NCI-H2227 treated with DMSO at 0.1 percent for 48 hours (cell line): ENCODE measurements at regions not wholly inside any gene's neighbourhood (a gene's known extent, or its start where the extent isn't known, plus 50 kb on each side); places are given as distances from the start of the nearest gene placed in this dataset.
"Not testable (repeated sequence)": the region's sequence is repeated elsewhere in the genome, so short reads cannot be mapped to it uniquely, and the experiment has no call there.

ENCODE experiments used
- DNase-seq: peaks from one replicate; lab custom pipeline; 2025; lab: John Stamatoyannopoulos, UW

GRCh38 chr4:175033162-175033561, 115.0 kb downstream of the ADAM29 start:
- DNase-seq: no peak

- DNase-seq: no peak
These were observed 115.8 kb downstream of the ADAM29 start for GRCh38 chr4:175034007-175034406.

DNA sequence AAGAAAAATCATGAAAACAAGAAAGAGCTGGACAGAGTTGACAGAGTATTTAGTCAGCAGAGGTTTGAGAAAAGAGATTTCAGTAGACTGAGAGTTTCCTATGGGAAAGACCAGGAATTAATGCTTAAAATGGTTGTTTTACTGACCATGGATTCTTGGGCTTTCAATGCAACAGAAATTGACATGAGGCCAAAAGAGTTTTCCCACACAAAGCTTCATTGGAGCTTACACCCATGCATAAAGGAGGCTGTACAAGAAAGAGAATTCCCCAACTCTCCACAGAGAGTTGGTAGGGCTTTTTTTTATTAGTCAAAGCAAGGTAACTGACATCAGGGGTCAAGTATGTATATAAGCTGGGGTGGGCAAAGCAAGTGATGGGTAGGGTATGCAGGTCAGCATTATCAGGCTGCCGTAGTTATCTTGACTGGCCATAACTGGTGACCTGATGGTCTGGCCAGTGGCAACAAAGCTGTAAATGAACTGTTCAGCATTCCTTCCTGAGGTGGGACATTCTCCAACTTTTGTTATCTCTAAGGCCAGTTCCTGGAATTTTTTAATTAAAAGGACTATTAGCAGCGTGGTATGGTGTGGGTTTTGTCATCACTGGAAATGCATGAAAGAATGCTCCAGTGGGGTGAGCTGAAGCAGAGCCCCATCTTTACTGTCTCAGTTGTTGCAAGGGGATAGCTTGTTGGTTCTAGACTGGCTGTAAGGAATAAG, 117.0 kb downstream of the ADAM29 start:
- no peak for DNase-seq

GRCh38 chr4:175035905-175036304, 117.7 kb downstream of the ADAM29 start:
- no peak for DNase-seq

DNA sequence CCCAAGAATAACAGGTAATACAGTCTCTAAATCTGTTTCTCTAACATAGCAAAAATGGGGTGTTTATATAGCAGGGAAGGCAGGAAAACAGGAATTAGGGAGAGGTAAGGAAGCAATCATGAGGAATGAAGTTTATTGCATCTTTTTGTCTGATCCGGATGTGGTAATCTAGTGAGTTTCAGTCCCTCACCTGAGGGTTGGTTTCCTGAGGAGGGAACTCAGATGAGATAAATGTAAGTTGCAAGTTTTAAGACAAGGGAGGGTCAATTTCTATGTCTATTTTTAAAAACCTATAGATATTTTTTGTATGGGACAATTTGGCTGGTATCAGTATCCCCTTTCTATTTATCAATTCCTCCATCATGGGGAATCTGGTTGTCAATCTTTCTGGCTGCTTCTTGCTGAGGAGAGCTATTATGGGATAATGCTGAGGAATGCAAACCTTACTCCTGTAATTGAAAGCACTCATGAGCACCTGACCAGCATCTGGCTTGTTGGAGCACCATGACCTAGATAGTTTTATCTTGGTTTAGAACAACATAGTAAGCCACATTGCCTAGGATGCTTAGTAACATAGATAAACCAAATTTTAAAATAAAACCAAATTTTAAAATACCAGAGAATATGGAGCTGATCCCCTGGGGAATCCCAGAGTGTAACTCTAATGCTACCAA, 130.1 kb downstream of the ADAM29 start:
- DNase-seq: no peak

GRCh38 chr4:175048906-175049305, 130.7 kb downstream of the ADAM29 start:
- no peak for DNase-seq

DNA sequence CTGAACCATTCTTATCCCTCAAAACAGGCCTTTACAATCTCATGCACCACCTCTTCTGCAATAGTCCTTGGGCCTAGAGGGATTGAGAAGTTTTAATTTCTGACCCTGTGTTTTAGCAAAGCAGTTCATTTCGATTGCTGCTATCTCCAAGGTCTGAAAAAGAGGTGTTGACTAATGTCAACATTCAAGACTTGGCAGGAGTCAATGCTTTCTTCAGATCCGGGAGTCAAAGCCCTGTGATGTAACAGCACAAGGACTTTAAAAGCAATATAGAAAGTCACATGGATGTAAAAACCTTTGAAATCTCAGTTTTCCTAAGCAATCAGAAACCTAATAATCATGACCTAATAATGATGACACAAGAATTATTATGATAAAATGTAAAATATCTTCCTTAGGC, 133.8 kb downstream of the ADAM29 start:
- no peak for DNase-seq

GRCh38 chr4:175054980-175055379, 136.8 kb downstream of the ADAM29 start:
- no peak for DNase-seq

- no peak for DNase-seq
These were observed 144.0 kb downstream of the ADAM29 start for GRCh38 chr4:175062183-175062592.

DNA sequence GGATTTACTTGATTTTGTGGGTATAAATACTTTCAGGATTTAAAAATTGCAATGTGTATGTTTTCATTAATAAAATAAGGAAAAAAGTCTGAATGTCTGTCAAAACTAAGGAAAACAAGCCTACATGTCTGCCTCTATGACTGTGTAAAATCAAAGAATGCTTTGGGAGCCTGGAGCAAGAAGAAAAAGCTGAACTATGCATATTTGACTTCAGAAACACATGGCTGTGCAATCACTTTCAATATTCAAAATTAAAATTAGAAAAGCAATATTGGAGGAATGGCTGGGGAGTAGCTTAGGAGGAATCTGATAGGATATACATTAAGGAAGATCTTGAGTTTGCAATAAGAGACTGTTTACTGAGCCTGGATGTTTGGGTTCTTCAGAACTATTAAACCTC, 147.1 kb downstream of the ADAM29 start:
- DNase-seq: no peak

- DNase-seq: no peak
These were observed 148.9 kb downstream of the ADAM29 start for GRCh38 chr4:175066923-175067627.

DNA sequence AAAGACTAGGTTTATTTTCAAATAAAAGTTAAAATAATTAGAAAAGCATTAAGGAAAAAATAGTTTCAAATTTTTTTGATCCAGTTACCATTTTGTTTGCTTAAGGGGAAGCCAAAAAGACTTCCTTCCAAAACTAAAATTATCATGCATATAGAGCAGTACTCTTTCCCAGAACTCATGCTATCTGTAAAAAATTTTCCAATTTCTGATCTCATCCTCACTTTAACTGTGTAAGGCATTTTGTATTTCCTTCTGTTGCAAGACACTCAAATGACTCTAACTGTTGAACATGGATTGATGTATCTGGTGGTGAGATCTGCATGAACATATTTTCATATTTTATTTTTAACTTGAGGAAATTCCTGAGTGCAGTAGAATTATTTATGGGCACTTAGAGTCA, 150.1 kb downstream of the ADAM29 start:
- no peak for DNase-seq

- DNase-seq: no peak
These were observed 152.3 kb downstream of the ADAM29 start for GRCh38 chr4:175070444-175070843.

DNA sequence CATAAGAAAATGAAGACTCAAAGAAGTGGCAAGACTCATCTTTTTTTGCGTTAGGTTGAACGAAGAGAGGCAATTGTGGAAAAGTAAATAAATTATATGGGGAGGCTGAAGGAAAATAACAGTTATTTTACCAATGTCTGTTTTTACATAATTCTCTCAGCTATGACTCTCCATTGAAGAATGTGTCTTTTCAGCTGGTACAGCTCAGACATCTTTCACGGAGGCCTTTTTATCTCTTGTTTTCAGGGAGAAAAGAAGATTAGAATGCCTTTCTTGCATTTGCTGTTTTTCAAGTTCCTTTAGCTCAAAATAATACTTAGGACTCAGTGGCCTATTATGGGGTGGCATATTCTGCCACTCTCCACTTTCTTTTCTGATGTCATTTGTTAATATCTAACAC, 153.0 kb downstream of the ADAM29 start:
- DNase-seq: no peak

DNA sequence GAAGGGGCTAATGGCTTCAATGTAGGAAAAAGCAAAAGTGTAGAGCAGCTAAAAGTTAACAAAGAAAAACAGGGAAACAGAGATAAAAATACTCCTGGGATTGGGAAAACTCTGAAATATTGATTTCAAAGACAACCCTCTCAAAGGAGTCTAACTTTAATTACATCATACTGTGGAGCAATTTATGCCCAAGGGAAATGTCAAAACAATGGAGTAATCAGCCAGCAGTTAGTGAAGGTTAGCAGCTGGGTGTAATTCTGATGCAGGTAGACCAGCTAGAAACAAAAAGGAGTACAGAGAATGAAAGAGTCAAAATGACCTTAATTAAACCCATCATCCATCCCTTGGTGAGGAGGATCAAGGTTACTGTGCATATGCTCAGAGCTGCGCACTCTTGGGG, 169.0 kb downstream of the ADAM29 start:
- no peak for DNase-seq

DNA sequence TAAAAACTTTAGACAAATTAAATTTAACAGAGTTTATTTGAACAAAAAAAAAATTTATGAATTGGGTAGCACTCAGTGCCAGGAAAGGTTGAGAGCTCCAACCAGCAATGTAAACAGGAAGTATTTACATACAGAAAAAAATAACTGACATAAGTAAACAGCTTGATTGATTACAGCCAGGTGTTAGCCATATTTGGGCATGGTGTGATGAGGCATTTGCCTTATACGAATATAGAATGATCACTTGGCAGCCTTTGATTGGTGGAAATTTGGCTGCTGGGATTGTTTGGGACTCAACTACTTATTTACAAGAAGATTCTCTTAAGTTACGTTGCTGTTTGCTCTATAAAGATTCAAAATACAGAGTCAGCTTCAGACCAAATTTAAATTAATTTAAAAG, 172.0 kb downstream of the ADAM29 start:
- DNase-seq: no peak

DNA sequence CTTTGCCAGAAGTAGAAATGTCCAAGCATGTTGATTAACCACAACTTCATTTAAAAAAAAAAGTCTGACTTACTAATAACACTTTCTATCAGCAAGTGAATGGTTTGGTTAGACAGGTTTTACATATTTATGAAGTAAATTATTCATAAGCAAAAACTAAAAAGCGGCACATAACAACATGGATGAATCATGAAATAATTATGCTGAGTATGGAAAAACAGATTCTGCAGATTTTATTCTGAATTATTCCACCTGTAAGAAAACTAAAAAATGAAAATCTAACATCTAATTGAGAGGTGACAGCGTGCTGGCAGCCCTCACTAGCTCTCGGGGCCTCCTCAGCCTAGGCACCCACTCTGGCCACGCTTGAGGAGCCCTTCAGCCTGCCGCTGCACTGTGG, 173.5 kb downstream of the ADAM29 start:
- no peak for DNase-seq

- no peak for DNase-seq
These were observed 174.0 kb downstream of the ADAM29 start for GRCh38 chr4:175092114-175092513.

DNA sequence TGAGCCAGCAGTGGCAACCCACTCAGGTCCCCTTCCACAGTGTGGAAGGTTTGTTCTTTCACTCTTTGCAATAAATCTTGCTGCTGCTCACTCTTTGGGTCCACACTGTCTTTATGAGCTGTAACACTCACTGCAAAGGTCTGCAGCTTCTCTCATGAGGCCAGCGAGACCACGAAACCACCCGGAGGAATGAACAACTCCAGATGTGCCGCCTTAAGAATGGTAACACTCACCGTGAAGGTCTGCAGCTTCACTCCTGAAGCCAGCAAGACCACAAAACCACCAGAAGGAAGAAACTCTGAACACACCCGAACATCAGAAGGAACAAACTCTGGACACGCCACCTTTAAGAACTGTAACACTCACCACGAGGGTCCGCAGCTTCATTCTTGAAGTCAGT, 174.9 kb downstream of the ADAM29 start:
- DNase-seq: not testable (repeated sequence)

DNA sequence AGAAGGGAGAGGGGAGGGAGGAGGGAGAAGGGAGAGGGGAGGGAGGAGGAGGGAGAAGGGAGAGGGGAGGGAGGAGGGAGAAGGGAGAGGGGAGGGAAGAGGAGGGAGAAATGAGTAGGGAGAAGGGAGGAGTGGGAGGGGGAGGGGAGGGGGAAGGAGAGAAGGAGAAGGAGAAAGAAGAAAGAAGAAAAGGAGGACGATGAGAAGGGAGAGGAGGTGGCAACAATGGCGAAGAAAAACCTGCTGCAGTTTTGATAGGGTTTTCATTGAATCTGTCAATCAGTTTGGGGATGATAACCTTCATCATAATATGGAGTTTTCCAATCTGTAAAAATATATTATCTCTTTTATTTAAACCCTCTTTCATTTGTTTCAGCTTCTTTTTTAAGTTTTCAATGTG, 185.2 kb downstream of the ADAM29 start:
- DNase-seq: no peak

DNA sequence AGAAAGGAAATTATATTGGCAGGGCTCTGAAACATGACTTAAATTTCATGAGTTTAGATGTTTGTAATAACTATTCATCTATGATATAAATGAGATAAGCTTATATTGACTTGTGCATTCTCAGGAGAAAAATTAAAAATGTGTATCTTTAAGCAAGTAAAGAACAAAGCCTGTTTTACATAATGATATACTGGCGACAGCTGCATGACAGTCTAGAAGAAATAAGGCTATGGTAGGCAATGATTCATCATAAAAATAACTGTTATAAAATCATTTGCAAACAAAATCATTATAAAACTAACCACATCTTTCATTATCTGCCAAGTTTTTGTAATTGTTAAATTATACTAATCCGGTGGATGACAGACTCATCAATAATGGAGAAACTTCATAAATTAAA, 188.1 kb downstream of the ADAM29 start:
- no peak for DNase-seq

GRCh38 chr4:175109933-175110332, 191.8 kb downstream of the ADAM29 start:
- no peak for DNase-seq

GRCh38 chr4:175125410-175126068, 207.4 kb downstream of the ADAM29 start:
- DNase-seq: no peak
